Adrenal gland (tissue), 5 donors: ENCODE measurements at regions not wholly inside any gene's neighbourhood (a gene's known extent, or its start where the extent isn't known, plus 50 kb on each side); places are given as distances from the start of the nearest gene placed in this dataset.

Experiments
- CTCF ChIP-seq, 6 experiments: fragments of 450-650 bp in 4 of 6; fragments of 200-600 bp in 2 of 6; sonication (generic) in 1 of 6; IDR thresholded peaks; 1 replicate in 5 of 6; 2 replicates in 1 of 6; pipeline versions ENCODE4 v1.5.1 to v1.8.0; 2016 to 2021; ENCODE audit warnings: antibody characterized with exemption in 6 of 6, mild to moderate bottlenecking in 2 of 6, moderate library complexity in 1 of 6
- POLR2A ChIP-seq, 2 donors: fragments of 450-650 bp; IDR thresholded peaks; one replicate each; pipeline ENCODE4 v1.6.1; 2017; ENCODE audit warnings: antibody characterized with exemption in 2 of 2, mild to moderate bottlenecking in 2 of 2, moderate library complexity in 1 of 2
- donor health status: DM: no; HTN: no; CAD: no.

DNA sequence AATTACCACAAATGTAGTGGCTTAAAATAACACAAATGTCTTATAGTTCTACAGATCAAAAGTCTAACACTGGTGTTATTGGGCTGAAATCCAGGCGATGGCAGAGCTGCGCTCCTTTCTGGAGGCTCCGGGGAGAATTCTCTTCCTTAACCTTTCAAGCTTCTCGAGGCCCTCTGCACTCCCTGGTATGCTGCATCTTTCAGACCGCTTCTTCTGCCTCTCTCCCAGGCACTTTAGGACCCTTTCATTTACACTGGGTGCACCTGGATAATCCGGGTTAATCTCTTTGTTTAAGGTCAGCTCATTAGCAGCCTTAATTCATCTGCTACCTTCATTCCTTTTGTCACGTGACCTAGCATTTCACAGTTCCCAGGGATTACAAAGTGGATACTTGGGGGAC, 211.3 kb upstream of the RFC3 start:
- TF ChIP-seq CTCF (IDR thresholded peaks at IDR 0.05) = no peak
- TF ChIP-seq POLR2A (IDR thresholded peaks at IDR 0.05) = no peak
